WI38 (cell line): ENCODE measurements at regions not wholly inside any gene's neighbourhood (a gene's known extent, or its start where the extent isn't known, plus 50 kb on each side); places are given as distances from the start of the nearest gene placed in this dataset.

ENCODE experiments used
- H3K4me3 ChIP-seq: 2 replicates; pipeline ENCODE4 v1.5.1; 2011; ENCODE audit warnings: low read depth, mild to moderate bottlenecking, control low read depth, low read length
- CTCF ChIP-seq: IDR thresholded peaks from 2 replicates; pipeline ENCODE4 v1.5.1; 2012; ENCODE audit warnings: low read depth, mild to moderate bottlenecking, control low read depth, low read length

DNA sequence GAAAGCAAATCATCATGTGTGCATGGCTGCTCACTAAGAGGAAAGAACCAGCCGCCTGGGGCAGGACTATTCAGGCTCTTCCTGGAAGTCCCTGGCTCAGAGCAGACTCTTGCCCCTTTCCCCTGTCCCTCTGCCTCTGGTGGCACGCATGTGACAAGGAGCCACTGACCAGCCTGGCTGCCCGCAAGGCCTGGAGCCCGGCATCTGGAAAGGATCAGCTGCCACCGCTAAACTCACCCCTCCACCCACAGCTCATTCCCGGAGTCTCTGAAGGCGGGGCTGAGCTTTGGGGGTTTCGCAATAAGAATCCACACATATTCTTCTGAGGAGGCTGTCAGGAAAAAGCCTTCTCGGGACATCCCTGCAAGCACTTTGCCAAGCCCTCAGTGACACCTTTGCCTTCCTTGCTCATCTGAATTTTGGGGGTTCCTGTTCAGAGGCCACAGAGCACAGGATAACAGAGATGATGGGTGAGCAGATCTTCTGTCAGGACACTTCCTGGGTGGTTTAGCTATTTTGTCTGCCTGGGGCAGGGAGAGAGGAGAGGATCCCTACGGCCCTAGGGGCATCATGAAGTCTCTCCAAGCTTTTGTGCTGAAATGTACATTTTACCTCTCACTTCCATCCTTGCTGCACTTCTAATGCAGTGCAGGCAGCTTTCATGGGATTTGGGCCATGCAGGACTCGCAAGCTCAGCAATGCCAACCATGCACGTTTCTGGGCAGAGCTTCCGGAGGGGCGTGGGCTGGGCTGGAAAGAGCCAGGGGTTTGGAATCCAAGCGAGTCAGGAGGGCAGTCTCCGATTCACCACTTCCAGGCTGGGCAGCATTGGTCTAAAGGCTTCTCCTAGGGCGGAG, 124.8 kb upstream of the MAP1LC3B2 start:
- no peak for TF ChIP-seq CTCF
- peak overlapping the region; percentile 56 for H3K4me3 ChIP-seq

DNA sequence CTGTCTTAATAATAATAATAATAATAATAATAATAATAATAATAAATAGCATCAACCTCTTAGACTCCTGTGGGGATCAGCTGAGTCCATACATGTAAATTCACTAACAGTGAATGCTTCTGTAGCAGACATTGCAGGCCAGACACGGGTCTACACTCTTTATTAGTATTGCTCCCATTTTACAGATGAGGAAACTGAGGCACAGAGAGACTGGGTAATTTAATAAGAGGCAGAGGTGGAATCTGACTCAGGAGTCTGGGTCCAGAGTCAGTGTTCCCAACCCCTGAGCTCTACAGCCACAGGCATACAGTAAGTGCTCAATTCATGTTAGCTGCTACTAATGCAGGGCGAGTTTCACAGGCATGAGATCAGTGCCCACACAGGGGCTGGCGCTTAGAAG, 123.2 kb upstream of the MAP1LC3B2 start:
- no peak for TF ChIP-seq CTCF
- no peak overlapping the region for H3K4me3 ChIP-seq

DNA sequence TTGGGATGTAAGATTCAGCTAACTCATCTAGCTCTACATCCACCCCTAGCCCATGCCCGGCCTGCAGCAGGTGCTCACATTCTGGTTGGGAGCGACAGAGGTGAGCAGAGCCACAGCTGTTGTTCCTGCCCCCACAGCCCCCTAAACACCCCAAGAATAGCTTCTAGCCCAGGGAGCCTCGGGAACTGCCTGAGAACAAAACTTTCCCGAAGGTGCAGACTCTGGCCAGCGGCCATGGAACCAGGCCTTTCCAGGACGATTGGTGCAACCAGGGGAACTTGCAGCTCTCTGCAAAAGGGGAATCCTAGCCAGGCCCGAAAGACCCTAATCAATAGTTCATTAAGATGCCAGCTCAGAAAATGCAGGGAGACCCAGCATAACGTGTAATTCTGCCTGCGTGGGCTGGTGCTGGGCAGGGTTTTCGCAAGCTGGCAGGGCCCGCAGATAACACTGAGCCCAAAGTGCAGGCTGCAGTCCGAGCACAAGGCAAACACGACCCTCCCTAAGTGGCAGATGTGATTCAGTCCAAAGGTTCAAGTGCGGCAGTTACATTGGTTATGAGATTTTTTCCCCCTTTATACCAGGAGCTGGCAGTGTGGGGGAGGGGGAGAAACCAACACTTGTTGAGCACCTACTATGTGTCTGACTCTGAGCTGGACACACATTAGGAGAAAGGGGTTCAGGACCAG, 122.5 kb upstream of the MAP1LC3B2 start:
- no peak for TF ChIP-seq CTCF
- no peak overlapping the region for H3K4me3 ChIP-seq

- TF ChIP-seq CTCF = no peak
- H3K4me3 ChIP-seq = no peak overlapping the region
Observed at GRCh38 chr12:116441292-116441691, 117.9 kb upstream of the MAP1LC3B2 start.

DNA sequence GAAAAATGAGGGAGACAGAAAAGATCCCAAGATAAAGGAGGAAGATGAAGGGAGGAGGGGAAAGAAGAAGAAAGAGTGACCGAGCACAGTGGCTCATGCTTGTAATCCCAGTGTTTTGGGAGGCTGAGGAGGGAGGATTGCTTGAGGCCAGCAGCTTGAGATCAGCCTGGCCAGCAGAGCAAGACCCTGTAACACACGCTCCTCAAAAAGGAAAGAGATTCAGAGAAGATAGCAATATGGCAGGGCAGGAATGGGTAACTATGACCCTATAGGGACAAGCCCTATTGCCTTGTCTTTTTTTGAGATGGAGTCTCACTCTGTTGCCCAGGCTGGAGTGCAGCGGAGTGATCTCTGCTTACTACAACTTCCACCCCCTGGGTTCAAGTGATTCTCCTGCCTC, 116.9 kb upstream of the MAP1LC3B2 start:
- no peak for TF ChIP-seq CTCF
- H3K4me3 ChIP-seq = no peak overlapping the region

DNA sequence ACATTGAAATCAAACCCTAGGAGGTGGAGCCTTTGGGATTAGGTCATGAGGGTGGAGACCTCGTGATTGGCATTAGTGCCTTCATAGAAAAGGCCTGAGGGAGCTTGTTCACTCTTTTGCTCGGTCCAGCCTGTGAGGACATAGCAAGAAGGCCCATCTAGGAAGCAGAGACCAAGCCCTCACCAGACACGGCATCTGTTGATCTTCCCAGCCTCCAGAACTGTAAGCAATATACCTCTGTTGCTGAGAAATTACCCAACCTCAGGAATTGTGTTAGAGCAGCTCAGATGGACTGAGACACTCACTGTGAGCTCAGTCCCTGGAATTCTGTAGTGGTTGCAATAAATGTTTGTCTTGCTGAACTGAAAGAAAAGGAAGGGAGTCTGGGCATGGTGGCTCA, 116.2 kb upstream of the MAP1LC3B2 start:
- TF ChIP-seq CTCF = no peak
- no peak overlapping the region for H3K4me3 ChIP-seq
